ENCODE measurements at regions not wholly inside any gene's neighbourhood (a gene's known extent, or its start where the extent isn't known, plus 50 kb on each side); places are given as distances from the start of the nearest gene placed in this dataset.

DNA sequence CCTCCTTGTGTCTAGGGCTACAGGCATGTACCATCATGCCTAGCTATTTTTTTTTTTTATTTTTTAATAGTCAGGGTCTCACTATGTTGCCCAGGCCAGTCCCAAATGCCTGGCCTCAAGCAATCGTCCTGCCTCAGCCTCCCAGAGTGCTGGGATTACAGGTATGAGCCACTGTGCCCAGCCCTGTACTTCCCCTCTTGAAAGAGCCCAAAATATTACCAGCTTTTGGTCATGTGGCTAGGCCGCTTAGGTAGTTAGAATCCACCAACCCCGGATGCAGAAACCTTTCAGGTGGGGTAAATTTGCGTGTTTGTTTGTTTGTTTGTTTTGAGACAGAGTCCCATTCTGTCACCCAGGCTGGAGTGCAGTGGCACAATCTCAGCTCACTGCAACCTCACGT is 132.8 kb upstream of the C2CD4B start:
- TF ChIP-seq, protein P1, sequence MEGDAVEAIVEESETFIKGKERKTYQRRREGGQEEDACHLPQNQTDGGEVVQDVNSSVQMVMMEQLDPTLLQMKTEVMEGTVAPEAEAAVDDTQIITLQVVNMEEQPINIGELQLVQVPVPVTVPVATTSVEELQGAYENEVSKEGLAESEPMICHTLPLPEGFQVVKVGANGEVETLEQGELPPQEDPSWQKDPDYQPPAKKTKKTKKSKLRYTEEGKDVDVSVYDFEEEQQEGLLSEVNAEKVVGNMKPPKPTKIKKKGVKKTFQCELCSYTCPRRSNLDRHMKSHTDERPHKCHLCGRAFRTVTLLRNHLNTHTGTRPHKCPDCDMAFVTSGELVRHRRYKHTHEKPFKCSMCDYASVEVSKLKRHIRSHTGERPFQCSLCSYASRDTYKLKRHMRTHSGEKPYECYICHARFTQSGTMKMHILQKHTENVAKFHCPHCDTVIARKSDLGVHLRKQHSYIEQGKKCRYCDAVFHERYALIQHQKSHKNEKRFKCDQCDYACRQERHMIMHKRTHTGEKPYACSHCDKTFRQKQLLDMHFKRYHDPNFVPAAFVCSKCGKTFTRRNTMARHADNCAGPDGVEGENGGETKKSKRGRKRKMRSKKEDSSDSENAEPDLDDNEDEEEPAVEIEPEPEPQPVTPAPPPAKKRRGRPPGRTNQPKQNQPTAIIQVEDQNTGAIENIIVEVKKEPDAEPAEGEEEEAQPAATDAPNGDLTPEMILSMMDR (conservative IDR thresholded peaks at IDR 0.05; ENCODE audit: low read length) = no peak
- no peak for TF ChIP-seq EZH2phosphoT487 (IDR thresholded peaks at IDR 0.05; ENCODE audit: borderline replicate concordance, low read depth, low read length)
